NCI-H1417 (cell line): ENCODE measurements at regions not wholly inside any gene's neighbourhood (a gene's known extent, or its start where the extent isn't known, plus 50 kb on each side); places are given as distances from the start of the nearest gene placed in this dataset.

Experiments
- DNase-seq, 3 experiments: peaks; one replicate each; lab custom pipeline; 2025; lab: John Stamatoyannopoulos, UW

- no peak for DNase-seq
Observed at GRCh38 chr16:62977876-62978275, 941.6 kb upstream of the CDH8 start.

GRCh38 chr16:62974424-62974823 is 938.2 kb upstream of the CDH8 start:
- DNase-seq, result no peak

- no peak for DNase-seq
Observed at GRCh38 chr16:62970851-62971250, 934.6 kb upstream of the CDH8 start.

GRCh38 chr16:62969711-62970318 is 933.6 kb upstream of the CDH8 start:
- no peak for DNase-seq

GRCh38 chr16:62967611-62968010 is 931.4 kb upstream of the CDH8 start:
- DNase-seq, result no peak

- no peak for DNase-seq
Observed at GRCh38 chr16:62967163-62967562, 930.9 kb upstream of the CDH8 start.

- DNase-seq, result no peak
Observed at GRCh38 chr16:62966626-62967025, 930.4 kb upstream of the CDH8 start.

GRCh38 chr16:62965831-62966230 is 929.6 kb upstream of the CDH8 start:
- no peak for DNase-seq

GRCh38 chr16:62963846-62964245 is 927.6 kb upstream of the CDH8 start:
- DNase-seq, result no peak

- no peak for DNase-seq
Observed at GRCh38 chr16:62955033-62955349, 918.8 kb upstream of the CDH8 start.

- no peak for DNase-seq
Observed at GRCh38 chr16:62954144-62955032, 918.1 kb upstream of the CDH8 start.

- no peak for DNase-seq
Observed at GRCh38 chr16:62950351-62950750, 914.1 kb upstream of the CDH8 start.

- no peak for DNase-seq
Observed at GRCh38 chr16:62940569-62940968, 904.3 kb upstream of the CDH8 start.

- no peak for DNase-seq
Observed at GRCh38 chr16:62939687-62940086, 903.4 kb upstream of the CDH8 start.

GRCh38 chr16:62933929-62934328 is 897.7 kb upstream of the CDH8 start:
- DNase-seq, result no peak

- no peak for DNase-seq
Observed at GRCh38 chr16:62929593-62929992, 893.4 kb upstream of the CDH8 start.

- DNase-seq, result no peak
Observed at GRCh38 chr16:62927122-62927521, 890.9 kb upstream of the CDH8 start.

GRCh38 chr16:62926121-62926801 is 890.0 kb upstream of the CDH8 start:
- DNase-seq, result no peak

GRCh38 chr16:62921904-62922303 is 885.7 kb upstream of the CDH8 start:
- no peak for DNase-seq

- DNase-seq, result no peak
Observed at GRCh38 chr16:62913924-62914323, 877.7 kb upstream of the CDH8 start.

- no peak for DNase-seq
Observed at GRCh38 chr16:62913333-62913732, 877.1 kb upstream of the CDH8 start.

- DNase-seq, result no peak
Observed at GRCh38 chr16:62909597-62909996, 873.4 kb upstream of the CDH8 start.

GRCh38 chr16:62907562-62907961 is 871.3 kb upstream of the CDH8 start:
- no peak for DNase-seq
